ENCODE measurements at regions not wholly inside any gene's neighbourhood (a gene's known extent, or its start where the extent isn't known, plus 50 kb on each side); places are given as distances from the start of the nearest gene placed in this dataset.

DNA sequence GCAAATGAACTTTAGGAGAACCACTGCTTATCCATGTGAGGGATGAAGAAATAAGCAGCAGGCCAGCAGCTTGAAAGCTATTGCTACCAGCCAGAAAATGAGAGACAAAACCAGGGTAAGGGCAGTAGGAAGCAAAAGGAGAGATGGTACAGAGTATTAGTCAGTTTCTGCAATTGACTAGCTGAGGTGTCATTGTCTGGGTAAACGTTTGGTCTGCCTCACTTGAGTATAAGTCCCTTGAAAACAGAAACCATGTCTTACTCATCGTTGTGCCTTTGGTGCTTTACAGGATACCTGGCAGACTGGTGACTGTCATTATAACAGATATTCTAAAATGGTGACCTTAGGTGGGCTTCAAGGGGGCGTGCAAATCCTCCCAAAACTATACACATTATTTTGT, 63.9 kb upstream of the USP47 start:
- H3K79me2 ChIP-seq (replicated peaks; ENCODE audit: insufficient read depth), result no peaks in the 10 kb centered on the region
- no peak overlapping the region for H3K4me3 Mint-ChIP-seq
- no peaks in the 10 kb centered on the region for H3K36me3 Mint-ChIP-seq (ENCODE audit: low read depth)
- ATAC-seq, result no peak
- H3K27me3 Mint-ChIP-seq (ENCODE audit: insufficient read depth, low read depth, poor library complexity), result peaks cover 7% of the 10 kb centered on the region
- H3K27ac ChIP-seq (ENCODE audit: low read depth), result no peak overlapping the region
- H3K9me2 ChIP-seq (ENCODE audit: insufficient read depth), result peaks cover 8% of the 10 kb centered on the region
- H3K9me3 Mint-ChIP-seq, result no peaks in the 10 kb centered on the region
- no peak overlapping the region for H3K4me3 ChIP-seq
- no peaks in the 10 kb centered on the region for H3K36me3 ChIP-seq (ENCODE audit: insufficient read depth)
- H3K4me2 ChIP-seq, result no peak overlapping the region
- DNase-seq (ENCODE audit: low spot score), result no peak
- TF ChIP-seq, protein P1, sequence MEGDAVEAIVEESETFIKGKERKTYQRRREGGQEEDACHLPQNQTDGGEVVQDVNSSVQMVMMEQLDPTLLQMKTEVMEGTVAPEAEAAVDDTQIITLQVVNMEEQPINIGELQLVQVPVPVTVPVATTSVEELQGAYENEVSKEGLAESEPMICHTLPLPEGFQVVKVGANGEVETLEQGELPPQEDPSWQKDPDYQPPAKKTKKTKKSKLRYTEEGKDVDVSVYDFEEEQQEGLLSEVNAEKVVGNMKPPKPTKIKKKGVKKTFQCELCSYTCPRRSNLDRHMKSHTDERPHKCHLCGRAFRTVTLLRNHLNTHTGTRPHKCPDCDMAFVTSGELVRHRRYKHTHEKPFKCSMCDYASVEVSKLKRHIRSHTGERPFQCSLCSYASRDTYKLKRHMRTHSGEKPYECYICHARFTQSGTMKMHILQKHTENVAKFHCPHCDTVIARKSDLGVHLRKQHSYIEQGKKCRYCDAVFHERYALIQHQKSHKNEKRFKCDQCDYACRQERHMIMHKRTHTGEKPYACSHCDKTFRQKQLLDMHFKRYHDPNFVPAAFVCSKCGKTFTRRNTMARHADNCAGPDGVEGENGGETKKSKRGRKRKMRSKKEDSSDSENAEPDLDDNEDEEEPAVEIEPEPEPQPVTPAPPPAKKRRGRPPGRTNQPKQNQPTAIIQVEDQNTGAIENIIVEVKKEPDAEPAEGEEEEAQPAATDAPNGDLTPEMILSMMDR (conservative IDR thresholded peaks at IDR 0.05; ENCODE audit: low read depth in 2 of 2), result no peak
- TF ChIP-seq, protein P2, sequence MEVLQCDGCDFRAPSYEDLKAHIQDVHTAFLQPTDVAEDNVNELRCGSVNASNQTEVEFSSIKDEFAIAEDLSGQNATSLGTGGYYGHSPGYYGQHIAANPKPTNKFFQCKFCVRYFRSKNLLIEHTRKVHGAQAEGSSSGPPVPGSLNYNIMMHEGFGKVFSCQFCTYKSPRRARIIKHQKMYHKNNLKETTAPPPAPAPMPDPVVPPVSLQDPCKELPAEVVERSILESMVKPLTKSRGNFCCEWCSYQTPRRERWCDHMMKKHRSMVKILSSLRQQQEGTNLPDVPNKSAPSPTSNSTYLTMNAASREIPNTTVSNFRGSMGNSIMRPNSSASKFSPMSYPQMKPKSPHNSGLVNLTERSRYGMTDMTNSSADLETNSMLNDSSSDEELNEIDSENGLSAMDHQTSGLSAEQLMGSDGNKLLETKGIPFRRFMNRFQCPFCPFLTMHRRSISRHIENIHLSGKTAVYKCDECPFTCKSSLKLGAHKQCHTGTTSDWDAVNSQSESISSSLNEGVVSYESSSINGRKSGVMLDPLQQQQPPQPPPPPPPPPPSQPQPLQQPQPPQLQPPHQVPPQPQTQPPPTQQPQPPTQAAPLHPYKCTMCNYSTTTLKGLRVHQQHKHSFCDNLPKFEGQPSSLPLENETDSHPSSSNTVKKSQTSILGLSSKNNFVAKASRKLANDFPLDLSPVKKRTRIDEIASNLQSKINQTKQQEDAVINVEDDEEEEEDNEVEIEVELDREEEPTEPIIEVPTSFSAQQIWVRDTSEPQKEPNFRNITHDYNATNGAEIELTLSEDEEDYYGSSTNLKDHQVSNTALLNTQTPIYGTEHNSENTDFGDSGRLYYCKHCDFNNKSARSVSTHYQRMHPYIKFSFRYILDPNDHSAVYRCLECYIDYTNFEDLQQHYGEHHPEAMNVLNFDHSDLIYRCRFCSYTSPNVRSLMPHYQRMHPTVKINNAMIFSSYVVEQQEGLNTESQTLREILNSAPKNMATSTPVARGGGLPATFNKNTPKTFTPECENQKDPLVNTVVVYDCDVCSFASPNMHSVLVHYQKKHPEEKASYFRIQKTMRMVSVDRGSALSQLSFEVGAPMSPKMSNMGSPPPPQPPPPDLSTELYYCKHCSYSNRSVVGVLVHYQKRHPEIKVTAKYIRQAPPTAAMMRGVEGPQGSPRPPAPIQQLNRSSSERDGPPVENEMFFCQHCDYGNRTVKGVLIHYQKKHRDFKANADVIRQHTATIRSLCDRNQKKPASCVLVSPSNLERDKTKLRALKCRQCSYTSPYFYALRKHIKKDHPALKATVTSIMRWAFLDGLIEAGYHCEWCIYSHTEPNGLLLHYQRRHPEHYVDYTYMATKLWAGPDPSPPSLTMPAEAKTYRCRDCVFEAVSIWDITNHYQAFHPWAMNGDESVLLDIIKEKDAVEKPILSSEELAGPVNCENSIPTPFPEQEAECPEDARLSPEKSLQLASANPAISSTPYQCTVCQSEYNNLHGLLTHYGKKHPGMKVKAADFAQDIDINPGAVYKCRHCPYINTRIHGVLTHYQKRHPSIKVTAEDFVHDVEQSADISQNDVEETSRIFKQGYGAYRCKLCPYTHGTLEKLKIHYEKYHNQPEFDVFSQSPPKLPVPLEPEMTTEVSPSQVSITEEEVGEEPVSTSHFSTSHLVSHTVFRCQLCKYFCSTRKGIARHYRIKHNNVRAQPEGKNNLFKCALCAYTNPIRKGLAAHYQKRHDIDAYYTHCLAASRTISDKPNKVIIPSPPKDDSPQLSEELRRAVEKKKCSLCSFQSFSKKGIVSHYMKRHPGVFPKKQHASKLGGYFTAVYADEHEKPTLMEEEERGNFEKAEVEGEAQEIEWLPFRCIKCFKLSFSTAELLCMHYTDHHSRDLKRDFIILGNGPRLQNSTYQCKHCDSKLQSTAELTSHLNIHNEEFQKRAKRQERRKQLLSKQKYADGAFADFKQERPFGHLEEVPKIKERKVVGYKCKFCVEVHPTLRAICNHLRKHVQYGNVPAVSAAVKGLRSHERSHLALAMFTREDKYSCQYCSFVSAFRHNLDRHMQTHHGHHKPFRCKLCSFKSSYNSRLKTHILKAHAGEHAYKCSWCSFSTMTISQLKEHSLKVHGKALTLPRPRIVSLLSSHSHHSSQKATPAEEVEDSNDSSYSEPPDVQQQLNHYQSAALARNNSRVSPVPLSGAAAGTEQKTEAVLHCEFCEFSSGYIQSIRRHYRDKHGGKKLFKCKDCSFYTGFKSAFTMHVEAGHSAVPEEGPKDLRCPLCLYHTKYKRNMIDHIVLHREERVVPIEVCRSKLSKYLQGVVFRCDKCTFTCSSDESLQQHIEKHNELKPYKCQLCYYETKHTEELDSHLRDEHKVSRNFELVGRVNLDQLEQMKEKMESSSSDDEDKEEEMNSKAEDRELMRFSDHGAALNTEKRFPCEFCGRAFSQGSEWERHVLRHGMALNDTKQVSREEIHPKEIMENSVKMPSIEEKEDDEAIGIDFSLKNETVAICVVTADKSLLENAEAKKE (CRISPR knock-in tag; IDR thresholded peaks at IDR 0.05), result no peak
- no peak for TF ChIP-seq EZH2phosphoT487 (IDR thresholded peaks at IDR 0.05; ENCODE audit: unreplicated experiment)
- TF ChIP-seq ZNF331 (CRISPR knock-in tag; IDR thresholded peaks at IDR 0.05; ENCODE audit: low read depth), result no peak
- no peak for TF ChIP-seq NANOG (IDR thresholded peaks at IDR 0.05; ENCODE audit: borderline replicate concordance)
- TF ChIP-seq, protein P3, sequence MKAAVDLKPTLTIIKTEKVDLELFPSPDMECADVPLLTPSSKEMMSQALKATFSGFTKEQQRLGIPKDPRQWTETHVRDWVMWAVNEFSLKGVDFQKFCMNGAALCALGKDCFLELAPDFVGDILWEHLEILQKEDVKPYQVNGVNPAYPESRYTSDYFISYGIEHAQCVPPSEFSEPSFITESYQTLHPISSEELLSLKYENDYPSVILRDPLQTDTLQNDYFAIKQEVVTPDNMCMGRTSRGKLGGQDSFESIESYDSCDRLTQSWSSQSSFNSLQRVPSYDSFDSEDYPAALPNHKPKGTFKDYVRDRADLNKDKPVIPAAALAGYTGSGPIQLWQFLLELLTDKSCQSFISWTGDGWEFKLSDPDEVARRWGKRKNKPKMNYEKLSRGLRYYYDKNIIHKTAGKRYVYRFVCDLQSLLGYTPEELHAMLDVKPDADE (IDR thresholded peaks at IDR 0.05), result no peak
- TF ChIP-seq ZNF114 (CRISPR knock-in tag; IDR thresholded peaks at IDR 0.05), result no peak
- no peak for TF ChIP-seq EZH2 (IDR thresholded peaks at IDR 0.05; ENCODE audit: low read depth, unreplicated experiment)
- no peak for TF ChIP-seq CREB1 (CRISPR knock-in tag; IDR thresholded peaks at IDR 0.05; ENCODE audit: low read depth)
- TF ChIP-seq POLR2AphosphoS5 (IDR thresholded peaks at IDR 0.05; ENCODE audit: low read depth), result no peak
- no peak for TF ChIP-seq REST (IDR thresholded peaks at IDR 0.05; ENCODE audit: unreplicated experiment)
- TF ChIP-seq STAT1 (IDR thresholded peaks at IDR 0.05; ENCODE audit: unreplicated experiment), result no peak
- no peak for TF ChIP-seq JUNB (IDR thresholded peaks at IDR 0.05; ENCODE audit: unreplicated experiment)
- no peaks in the 10 kb centered on the region for H3K4me1 ChIP-seq (ENCODE audit: insufficient read depth)
- H3K27ac Mint-ChIP-seq, result no peak overlapping the region
- H4K20me1 ChIP-seq (replicated peaks; ENCODE audit: insufficient read depth), result no peaks in the 10 kb centered on the region
- no peaks in the 10 kb centered on the region for H3K27me3 ChIP-seq (ENCODE audit: insufficient read depth)
- no peaks in the 10 kb centered on the region for H3F3A ChIP-seq (replicated peaks; ENCODE audit: low read depth)
- H3K4me1 Mint-ChIP-seq, result peaks cover 4% of the 10 kb centered on the region; the same call in 1 of the 3 replicates
- no peak overlapping the region for H2AFZ ChIP-seq
